CD4-positive, alpha-beta T cell treated with Interleukin-4 for 4 hours (primary cell): ENCODE measurements at regions not wholly inside any gene's neighbourhood (a gene's known extent, or its start where the extent isn't known, plus 50 kb on each side); places are given as distances from the start of the nearest gene placed in this dataset.

Experiments used
- DNase-seq: peaks from one replicate; pipeline ENCODE4 v3.0.0-alpha.2; 2020

DNA sequence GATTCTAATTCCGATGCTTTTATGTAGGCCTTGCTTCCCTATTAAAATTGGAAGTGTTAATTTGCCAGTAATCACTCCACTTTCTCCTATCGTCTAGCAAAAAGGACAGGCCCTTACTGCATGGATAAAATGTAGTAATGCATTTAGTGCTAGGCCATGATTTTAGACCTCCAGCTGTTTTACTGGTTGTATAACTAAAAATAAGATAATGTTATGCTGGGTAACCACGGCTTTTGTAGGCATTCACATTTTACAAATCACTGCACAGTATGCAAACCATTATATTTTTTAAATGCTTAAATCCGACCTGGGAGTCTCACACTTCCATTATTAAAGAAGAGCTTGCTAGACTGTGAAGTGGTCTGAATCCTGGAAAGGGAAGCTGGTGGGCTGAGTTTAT is 179.5 kb downstream of the TFAP2A start:
- DNase-seq = no peak

GRCh38 chr6:10230531-10230930 is 184.3 kb downstream of the TFAP2A start:
- DNase-seq = no peak

DNA sequence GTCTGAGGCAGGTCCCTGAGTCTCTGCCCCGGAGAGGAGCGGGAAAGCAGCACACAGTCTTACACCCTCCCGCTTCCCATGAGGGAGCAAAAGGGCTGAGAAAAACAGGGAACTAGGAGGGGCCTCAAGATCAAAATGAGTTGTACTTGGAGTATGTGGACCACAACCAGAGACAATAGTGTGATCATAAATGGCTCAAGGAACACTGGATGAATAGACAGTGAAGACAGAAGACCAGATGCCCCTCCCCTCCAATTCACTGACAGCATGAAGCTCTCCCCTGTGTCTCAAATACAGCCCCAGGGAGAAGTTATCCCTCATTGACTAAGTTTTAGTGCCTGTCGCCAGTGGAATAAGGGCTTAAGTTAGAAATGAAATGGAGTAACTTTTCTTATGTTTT is 191.0 kb downstream of the TFAP2A start:
- no peak for DNase-seq

DNA sequence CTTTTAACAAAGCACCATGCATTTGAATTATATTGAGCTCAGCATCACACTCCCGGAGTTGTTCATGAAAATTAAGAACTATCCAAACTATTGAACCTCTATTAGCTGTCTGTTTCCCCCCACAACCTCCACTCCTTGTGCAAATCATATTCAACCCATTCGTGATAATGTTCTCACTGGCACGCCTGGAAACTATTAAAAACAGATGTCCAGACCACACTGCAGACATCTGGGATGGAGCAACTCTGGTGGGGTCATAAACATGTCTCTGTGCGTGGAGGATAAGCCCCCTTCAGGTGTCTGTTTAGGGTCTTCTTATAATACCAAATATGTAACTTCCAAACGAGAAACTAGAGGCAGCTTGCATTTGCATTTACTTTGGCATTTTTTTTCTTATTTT is 193.7 kb downstream of the TFAP2A start:
- DNase-seq = no peak

DNA sequence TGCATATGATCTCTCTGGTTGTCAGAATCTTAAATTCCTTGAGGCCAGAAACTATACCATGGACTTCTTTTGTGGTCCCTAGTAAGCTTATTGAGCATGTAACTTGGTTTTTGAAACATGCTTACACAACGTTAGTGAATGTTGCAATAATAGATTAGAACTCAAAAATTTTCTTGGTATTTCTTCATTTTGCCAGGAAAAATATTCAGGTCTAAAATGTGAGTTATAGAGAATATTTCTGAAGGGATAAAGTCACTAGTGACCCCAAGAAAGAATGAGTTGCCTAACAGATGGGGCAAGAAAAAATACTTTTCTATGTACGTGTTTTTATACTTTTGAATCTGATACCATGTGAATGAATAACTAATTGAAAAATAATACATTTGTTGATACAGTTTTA is 195.4 kb downstream of the TFAP2A start:
- DNase-seq = no peak

GRCh38 chr6:10217111-10217510 is 197.8 kb downstream of the TFAP2A start:
- no peak for DNase-seq

DNA sequence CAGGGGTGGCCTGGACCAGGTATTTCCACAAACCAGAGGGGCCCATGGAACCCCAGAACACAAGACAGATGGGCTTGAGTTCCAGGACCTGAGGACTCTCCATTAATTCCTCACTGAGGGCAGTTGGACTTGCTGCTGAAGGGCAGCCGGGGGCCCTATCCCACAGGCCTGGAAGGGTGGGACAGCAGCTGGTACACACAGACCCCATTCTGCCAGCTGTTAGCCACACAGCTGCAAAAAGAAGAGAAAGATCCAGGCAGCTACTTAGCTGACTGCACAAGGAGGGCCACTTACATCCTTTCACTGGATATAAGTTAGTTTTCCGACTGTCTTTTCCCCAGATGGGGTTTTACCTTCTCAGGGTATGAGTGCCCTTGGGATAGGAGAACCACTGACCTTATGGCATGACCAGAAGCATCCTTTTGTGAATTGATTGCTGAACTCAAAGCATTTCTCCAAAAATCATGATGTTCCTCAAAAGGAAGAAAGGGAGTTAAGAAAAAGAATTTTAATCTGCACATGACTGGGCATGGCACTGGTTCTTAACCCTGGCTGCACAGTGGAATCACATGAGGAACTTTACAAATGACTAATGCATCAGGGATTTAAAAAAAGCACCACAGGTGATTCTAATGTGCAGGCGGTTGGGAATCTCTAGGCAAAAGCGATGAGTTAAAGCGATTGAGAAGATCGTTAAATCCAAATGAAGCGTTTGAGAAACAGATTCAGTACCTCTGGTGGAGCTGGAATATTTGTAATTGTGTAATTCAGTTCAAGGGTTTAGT is 199.4 kb downstream of the TFAP2A start:
- DNase-seq = no peak

GRCh38 chr6:10210052-10210451 is 204.8 kb downstream of the TFAP2A start:
- DNase-seq = no peak

GRCh38 chr6:10205892-10206291 is 209.0 kb downstream of the TFAP2A start:
- DNase-seq = no peak

GRCh38 chr6:10205120-10205519 is 209.8 kb downstream of the TFAP2A start:
- DNase-seq = no peak

DNA sequence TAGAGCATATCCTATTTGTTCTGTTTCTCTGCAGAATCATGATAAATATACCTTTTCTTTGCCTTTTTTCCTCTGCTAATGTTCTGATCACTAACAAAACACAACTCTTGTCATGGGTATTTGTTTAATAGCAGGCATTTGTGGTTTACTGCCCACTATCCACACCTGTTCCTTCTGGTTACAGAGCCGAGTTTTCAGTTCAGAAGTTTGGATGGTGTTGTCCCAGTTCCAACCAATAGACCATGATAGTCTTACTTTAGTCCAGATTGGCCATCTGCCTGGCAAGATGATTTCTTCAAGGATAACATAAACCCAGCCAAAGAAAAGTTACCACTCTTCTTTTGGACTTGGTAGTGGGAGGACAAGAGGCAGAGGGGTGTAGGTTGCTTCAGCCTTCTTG is 211.2 kb downstream of the TFAP2A start:
- no peak for DNase-seq

DNA sequence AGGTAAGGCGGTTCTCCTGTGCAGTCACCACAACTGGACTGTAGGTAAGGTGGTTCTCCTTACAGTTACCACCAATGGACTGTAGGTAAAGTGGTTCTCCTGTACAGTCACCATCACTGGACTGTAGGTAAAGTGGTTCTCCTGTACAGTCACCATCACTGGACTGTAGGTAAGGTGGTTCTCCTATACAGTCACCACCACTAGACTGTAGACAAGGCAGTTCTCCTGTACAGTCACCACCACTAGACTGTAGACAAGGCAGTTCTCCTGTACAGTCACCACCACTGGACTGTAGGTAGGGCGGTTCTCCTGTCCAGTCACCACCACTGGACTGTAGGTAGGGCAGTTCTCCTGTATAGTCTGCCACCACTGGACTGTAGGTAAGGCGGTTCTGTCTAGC is 212.3 kb downstream of the TFAP2A start:
- DNase-seq = no peak

- DNase-seq = no peak
These were observed 213.0 kb downstream of the TFAP2A start for GRCh38 chr6:10201606-10202510.

DNA sequence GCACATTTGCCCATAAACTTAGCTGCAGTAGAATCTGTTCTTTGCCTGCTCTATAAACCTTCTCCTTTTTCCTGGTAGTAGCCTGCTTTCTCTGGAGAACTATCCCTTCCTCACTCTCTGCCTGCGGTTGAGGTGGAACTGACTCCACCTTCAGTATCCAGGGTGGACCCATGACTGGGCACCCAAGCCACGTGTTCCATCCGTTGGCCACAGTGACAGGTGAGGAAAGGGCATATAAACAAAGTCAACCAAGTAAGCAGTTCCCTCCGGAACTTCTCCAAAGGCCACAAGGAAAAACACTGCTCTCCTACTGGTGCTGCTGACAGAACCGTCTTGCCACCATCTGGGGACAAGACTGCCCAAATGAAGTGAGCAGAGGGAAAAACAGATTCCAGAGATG is 218.8 kb downstream of the TFAP2A start:
- DNase-seq = no peak

- no peak for DNase-seq
These were observed 219.8 kb downstream of the TFAP2A start for GRCh38 chr6:10194816-10195672.

GRCh38 chr6:10193321-10193720 is 221.6 kb downstream of the TFAP2A start:
- DNase-seq = no peak

DNA sequence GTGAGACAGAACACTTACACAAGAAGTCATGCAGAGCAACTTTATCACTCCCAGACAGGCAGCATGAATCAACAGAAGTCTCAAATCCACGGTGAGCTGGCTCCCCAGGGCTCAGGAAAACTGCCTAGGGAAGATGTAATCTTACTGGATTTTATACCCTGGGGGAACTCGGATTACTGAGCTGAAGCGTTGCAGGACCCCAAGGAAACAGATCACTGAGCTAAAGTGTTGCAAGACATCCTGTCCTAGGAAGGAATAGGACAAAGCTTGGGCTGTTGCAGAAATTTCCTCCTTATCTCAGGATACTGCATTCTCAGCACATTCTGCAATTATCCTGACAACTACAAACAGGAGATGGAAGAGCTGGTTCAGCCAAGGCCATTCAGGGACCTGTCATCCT is 224.8 kb downstream of the TFAP2A start:
- DNase-seq = no peak

- no peak for DNase-seq
These were observed 230.3 kb downstream of the TFAP2A start for GRCh38 chr6:10184371-10185227.

GRCh38 chr6:10180138-10181074 is 234.5 kb downstream of the TFAP2A start:
- no peak for DNase-seq

DNA sequence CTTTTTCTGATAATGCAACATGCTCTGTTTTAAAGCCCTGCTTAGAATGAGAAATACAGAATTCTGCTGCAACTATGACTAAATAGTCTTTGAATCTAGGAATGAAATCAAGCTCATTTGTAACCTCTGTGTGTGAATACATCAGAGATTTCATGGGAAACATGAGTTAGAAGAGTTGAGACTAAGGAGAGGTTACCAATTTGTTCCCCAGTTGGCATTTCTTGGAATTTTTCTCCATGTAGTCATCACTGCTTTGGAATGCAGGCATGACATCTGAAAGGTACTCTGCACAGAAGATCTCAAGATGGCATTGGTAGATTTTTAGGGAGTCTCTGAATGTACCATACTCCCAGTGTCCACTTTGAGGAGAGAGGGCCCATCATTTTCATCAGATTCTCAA is 237.2 kb downstream of the TFAP2A start:
- DNase-seq = no peak

- DNase-seq = no peak
These were observed 239.5 kb downstream of the TFAP2A start for GRCh38 chr6:10175362-10175761.
